ENCODE measurements at regions not wholly inside any gene's neighbourhood (a gene's known extent, or its start where the extent isn't known, plus 50 kb on each side); places are given as distances from the start of the nearest gene placed in this dataset.

GRCh38 chr13:74288361-74288911 lies 154.2 kb upstream of the KLF12 start:
- peak overlapping the region; percentile 59 for H3K4me2 ChIP-seq (replicated peaks; ENCODE audit: extremely low read depth, low read length, poor library complexity, severe bottlenecking)
- peaks cover 30% of the 10 kb centered on the region for H3K4me1 Mint-ChIP-seq

GRCh38 chr13:74287724-74288169 lies 153.5 kb upstream of the KLF12 start:
- TF ChIP-seq CTCF (IDR thresholded peaks at IDR 0.05) = no peak
- H4K20me1 ChIP-seq (ENCODE audit: insufficient read depth, low read length) = no peaks in the 10 kb centered on the region
- intact Hi-C loops (cut with micrococcal nuclease) = no loop called here
- DNase-seq = peak; percentile 49 to 76 (median 61)
- no peaks in the 10 kb centered on the region for H3K36me3 Mint-ChIP-seq
- no peaks in the 10 kb centered on the region for H3K27me3 ChIP-seq (ENCODE audit: control insufficient read depth in 2 of 2, insufficient read depth in 2 of 2, low read length in 2 of 2)
- WGBS (ENCODE audit: insufficient coverage) = 0% methylated on average over 1 of the region's 4 CpGs
- H2AFZ ChIP-seq (ENCODE audit: insufficient read depth, low read depth, low read length, poor library complexity, severe bottlenecking) = no peak overlapping the region
- H3K9me3 ChIP-seq (replicated peaks in 1 of 2; ENCODE audit: control insufficient read depth in 1 of 2, insufficient read depth in 1 of 2, low read length in 2 of 2) = no peaks in the 10 kb centered on the region
- H3K4me3 ChIP-seq (replicated peaks in 1 of 3; ENCODE audit: low read depth in 2 of 3, low read length in 3 of 3) = peak overlapping the region in 2 of 3 experiments; percentile 10 to 52
- H3K4me2 ChIP-seq (replicated peaks; ENCODE audit: extremely low read depth, low read length, poor library complexity, severe bottlenecking) = peak overlapping the region; percentile 59
- no peaks in the 10 kb centered on the region for H3K36me3 ChIP-seq (replicated peaks in 1 of 2; ENCODE audit: control insufficient read depth in 1 of 2, insufficient read depth in 2 of 2, low read length in 2 of 2)
- no peaks in the 10 kb centered on the region for H3K79me2 ChIP-seq (ENCODE audit: insufficient read depth, low read length)
- H3K27me3 Mint-ChIP-seq (ENCODE audit: low read depth in 3 of 3) = peaks cover 8 to 13% (median 8%) of the 10 kb centered on the region in 3 donors
- H3K4me1 Mint-ChIP-seq = peaks cover 30% of the 10 kb centered on the region
- H3K9ac ChIP-seq (ENCODE audit: insufficient read depth, low read length, poor library complexity, severe bottlenecking) = no peak overlapping the region
- H3K4me3 Mint-ChIP-seq = peak overlapping the region; percentile 52 to 83
- H3K4me1 ChIP-seq (ENCODE audit: control insufficient read depth in 1 of 2, insufficient read depth in 2 of 2, low read length in 2 of 2) = peaks cover 23 to 27% of the 10 kb centered on the region in 2 donors
- H3K9me3 Mint-ChIP-seq = peaks cover 0 to 2% (median 0%) of the 10 kb centered on the region in 7 donors
- H3K27ac Mint-ChIP-seq = peak overlapping the region in 3 of 7 donors; percentile 29 to 82 (median 72)
- no peak overlapping the region for H3K27ac ChIP-seq (ENCODE audit: low read depth in 1 of 2, low read length in 2 of 2)

More at GRCh38 chr13:74288361-74288911, 154.2 kb upstream of the KLF12 start:
- no peak for DNase-seq
- Histone ChIP-seq H3K9me3 (replicated peaks in 1 of 2; ENCODE audit: control insufficient read depth in 1 of 2, insufficient read depth in 1 of 2, low read length in 2 of 2) (no peaks in the 10 kb centered on the region), H3K9ac (ENCODE audit: insufficient read depth, low read length, poor library complexity, severe bottlenecking) (peak overlapping the region; percentile 5), H3K79me2 (ENCODE audit: insufficient read depth, low read length) (no peaks in the 10 kb centered on the region), H3K36me3 (replicated peaks in 1 of 2; ENCODE audit: control insufficient read depth in 1 of 2, insufficient read depth in 2 of 2, low read length in 2 of 2) (no peaks in the 10 kb centered on the region), H3K27me3 (ENCODE audit: control insufficient read depth in 2 of 2, insufficient read depth in 2 of 2, low read length in 2 of 2) (no peaks in the 10 kb centered on the region), H3K27ac (ENCODE audit: low read depth in 1 of 2, low read length in 2 of 2) (no peak overlapping the region), H3K4me1 (ENCODE audit: control insufficient read depth in 1 of 2, insufficient read depth in 2 of 2, low read length in 2 of 2) (peaks cover 23 to 27% of the 10 kb centered on the region in 2 donors), H3K4me3 (replicated peaks in 1 of 3; ENCODE audit: low read depth in 2 of 3, low read length in 3 of 3) (peak overlapping the region in 1 of 3 experiments; percentile 52), H2AFZ (ENCODE audit: insufficient read depth, low read depth, low read length, poor library complexity, severe bottlenecking) (peak overlapping the region; percentile 58), H4K20me1 (ENCODE audit: insufficient read depth, low read length) (no peaks in the 10 kb centered on the region)
- TF ChIP-seq CTCF (IDR thresholded peaks at IDR 0.05) = no peak
- H3K4me3 Mint-ChIP-seq = peak overlapping the region; percentile 32 to 83
- H3K27me3 Mint-ChIP-seq (ENCODE audit: low read depth in 3 of 3) = peaks cover 8 to 13% (median 8%) of the 10 kb centered on the region in 3 donors
- peaks cover 0 to 2% (median 0%) of the 10 kb centered on the region in 7 donors for H3K9me3 Mint-ChIP-seq
- WGBS (ENCODE audit: insufficient coverage) = 7% methylated on average over 6 of the region's 10 CpGs
- no peaks in the 10 kb centered on the region for H3K36me3 Mint-ChIP-seq
- peak overlapping the region in 3 of 7 donors; percentile 58 to 82 (median 72) for H3K27ac Mint-ChIP-seq
- intact Hi-C loops (cut with micrococcal nuclease) = no loop called here

Data from CD14-positive monocyte (primary cell).